ENCODE measurements at regions not wholly inside any gene's neighbourhood (a gene's known extent, or its start where the extent isn't known, plus 50 kb on each side); places are given as distances from the start of the nearest gene placed in this dataset.

DNA sequence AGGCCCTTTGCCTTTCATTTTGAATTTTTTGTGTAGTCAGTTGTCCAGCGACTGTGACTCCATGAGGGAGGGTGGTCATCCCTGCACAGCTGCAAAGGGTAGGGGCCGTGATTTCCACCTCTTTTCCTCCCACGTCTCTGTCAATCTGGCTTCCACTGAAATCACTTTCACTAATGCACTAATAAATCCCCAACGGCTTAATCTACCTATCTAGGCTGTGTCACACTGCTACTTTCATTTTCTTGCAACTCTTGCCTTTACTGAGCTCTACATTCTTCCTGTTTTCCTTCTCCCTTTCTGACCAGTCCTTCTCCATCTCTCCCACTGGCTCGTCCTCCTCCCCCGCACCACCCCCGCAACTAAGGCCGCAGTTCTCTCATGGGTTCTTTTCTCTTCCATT is 212.3 kb upstream of the FOXN3 start:
- no peak for DNase-seq (ENCODE audit: low read depth in 2 of 2)

DNA sequence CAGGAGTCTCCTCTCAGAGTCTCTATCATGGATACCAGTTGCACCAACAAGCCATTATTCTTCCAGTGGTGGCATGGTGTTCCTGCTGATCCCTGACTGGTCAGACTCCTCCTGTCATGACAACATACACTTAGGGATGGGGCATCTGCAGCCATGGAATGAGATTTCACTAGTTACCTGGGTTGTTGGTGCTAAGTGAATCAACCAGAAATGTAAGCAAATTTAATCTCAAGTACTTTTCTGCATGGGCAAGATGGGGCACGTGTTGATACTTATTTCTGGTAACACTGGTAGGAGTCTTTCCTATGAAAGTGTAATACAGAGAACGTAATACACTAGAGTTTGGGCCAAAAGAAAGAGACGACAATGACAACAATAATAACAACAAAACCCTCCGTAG is 211.5 kb upstream of the FOXN3 start:
- no peak for DNase-seq (ENCODE audit: low read depth in 2 of 2)

DNA sequence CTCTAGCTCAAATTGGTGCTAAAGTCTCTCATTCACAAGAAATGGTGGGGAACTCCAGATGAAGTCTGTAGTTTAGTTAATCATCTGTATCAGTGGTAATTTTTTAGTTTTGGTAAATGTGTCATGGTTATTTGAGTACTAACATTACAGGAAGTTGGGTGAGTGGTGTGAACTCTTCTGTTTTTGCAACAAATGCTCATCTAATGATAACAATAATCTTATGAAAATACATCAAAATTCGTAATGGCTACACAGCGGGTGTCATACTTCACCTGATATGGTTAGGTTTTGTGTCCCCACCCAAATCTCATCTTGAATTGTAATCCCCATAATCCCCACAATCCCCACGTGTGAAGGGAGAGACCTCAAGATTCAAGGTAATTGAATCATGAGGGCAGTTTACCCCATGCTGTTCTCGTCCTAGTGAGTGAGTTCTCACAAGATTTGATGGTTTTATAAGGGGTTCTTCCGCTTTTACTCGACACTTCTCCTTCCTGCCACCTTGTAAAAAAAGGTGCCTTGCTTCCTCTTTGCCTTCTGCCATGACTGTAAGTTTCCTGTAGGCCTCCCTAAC is 209.3 kb upstream of the FOXN3 start:
- no peak for DNase-seq (ENCODE audit: low read depth in 2 of 2)

DNA sequence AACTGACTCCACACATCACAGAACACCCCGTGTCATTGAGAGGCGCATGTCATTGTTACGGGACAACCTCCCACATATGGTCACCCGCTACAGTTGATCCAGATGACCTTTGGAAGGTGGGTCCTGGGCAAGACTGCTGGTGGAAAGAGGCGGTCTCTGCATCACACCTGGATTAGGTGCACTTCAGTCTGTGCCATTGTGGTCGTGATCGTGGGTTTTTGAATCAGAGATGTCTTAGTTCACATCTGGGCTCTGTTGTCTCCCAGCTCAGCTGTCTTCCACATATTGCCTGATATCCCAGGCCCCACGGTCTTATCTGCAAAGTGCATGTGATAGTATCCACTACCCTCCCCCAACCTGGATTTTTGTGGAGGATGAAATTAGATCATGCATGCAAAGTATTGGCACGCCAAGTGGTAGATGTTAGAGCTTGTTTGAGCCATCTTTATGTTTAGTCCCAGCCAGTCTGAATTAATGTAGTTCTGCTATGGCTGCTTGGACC is 208.7 kb upstream of the FOXN3 start:
- DNase-seq (ENCODE audit: low read depth in 2 of 2) = no peak

DNA sequence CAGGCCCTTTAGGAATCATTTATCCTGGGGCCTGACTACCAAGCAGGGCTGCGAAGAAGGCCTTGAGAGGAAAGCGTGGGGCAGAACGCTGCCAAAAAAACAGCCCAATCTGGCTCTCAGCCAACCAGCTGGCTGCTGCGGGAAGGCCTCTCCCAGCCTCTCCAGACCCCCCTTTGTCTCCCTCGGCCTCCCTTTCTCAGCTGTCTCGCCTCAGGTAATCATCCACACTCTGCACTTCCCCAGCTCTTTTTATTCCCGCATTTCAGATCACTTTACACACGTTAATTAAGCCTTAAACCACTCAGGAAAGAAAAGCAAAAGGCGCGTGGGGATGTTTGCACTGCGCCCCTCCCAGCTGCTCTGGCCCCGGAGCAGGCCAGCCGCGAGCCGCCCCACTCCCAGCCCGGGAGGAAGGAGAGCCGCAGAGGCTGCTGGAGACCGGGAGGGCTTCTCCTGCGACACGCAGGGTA is 208.2 kb upstream of the FOXN3 start:
- DNase-seq (ENCODE audit: low read depth in 2 of 2) = no peak

DNA sequence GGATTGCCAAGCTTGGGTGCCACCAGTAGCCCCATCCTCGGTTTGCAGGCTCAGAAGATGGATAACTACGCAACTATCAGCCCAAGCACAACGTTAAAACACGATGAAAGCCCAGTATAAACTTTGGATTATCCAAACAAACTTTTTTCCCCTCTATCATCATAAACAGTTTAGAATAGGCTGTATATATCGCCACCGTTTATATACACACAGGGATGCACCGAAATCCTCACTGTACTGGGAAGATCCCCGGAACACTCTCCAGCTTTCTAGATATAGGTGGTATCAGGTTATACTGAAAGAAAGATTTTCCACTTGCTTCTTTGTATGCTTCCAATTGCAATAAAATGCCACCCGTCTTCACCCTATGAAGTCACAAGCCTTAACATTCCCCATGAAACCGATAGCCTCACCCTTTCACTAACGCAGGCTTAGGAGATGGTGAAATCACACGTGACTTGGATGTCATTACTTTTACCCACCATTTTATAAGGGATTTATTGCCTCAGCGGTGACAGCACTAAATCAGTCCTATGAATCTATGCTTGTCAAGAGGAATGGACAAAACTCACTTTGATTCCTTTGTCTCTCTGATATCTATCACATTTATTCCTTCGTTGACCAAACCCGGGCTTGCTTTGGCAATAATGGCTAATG is 207.6 kb upstream of the FOXN3 start:
- no peak for DNase-seq (ENCODE audit: low read depth in 2 of 2)

DNA sequence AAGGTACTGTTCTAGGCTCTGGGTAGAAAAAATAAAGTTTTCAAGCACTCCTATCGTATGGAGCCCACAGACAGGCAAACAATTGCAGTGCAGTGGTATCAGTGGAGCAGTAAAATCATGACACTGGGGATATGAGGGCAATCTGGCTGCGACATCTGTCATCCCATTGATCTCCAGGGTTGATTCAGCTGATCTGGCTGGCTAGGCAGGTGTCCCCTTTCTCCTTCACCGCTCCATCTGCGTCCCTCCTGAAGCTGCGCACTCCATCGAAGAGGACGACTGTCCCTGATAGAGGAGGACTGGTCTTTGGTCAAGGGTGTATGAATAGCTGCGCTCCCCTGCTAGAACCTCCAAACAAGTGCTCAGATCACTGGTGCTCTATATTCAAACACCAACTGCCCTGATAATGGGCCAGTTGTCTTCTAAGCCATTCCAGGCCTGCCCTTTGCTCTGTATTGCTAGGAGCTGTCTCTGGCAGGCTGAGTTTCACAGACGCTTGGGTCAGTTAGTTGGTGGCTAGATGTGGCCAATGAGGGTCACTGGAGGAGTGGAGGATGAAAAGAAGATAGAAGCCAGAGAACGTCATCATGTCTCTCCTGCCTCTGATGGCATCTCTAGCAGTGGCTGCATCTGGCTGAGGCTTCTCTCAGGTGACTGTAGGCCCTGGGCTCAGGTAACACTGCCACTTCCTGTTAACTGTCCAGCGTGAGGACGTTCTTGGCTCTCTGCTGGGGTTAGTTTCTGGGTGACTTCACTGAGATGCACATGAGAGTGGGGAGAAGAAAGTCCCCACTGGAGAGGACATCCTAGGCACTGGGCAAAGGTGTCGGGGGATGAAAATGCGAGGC is 205.0 kb upstream of the FOXN3 start:
- DNase-seq (ENCODE audit: low read depth in 2 of 2) = no peak

DNA sequence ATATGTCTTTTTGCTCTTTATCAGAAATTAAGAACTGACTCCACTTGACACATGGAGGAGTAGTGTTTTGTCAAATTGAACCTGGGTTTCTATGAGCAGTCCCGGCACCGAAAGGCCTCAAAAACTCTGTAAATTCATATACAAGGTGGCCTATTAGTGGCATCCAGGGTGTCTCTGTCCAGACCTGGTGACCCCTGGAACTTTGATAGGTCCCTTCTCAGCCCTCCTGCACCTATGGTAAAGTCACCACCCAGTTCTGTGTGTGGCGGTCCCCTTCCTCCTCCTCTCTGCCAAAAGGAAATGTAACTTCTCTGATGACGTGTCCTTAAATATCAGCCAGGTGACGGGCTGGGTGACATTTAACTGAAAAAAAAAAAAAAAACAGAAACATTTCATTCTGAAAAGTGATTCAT is 204.0 kb upstream of the FOXN3 start:
- DNase-seq (ENCODE audit: low read depth in 2 of 2) = peak in 1 of 2 donors; percentile 27

DNA sequence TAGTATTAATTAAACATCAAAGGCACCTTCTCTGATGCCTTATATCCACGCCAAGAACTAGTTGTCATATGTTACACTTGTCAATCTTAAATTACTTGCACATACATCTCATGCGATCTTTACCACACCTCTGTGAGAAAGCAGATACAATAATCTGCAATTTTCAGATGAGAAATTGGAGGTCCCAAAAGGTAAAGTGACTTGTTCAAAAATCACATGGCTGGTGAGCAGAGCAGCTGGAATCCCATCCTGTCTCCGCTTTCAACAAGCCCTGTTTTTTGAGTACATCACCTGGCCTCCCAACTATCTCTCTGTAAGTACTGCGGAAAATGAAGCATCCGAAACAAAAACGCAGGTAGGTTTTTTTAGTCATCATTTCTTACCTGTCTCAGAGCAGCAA is 203.4 kb upstream of the FOXN3 start:
- DNase-seq (ENCODE audit: low read depth in 2 of 2) = no peak

DNA sequence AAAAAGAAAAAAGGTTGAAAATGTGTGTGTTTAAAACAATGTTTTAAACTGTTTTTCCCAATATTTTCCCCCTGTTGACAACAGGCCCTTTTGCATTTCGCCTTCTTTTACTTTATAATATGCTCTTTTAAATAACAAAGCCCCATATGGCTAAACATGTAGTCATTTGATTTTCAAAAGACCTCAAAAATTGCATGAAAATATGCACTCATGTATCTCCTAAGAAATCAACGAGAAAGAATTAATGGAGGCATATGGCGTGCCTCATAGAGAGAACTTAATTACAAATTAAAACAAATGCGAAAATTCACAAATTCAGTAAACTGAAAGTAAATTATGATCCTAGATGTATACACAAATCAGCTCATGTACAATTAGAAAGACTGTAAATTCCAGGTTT is 202.6 kb upstream of the FOXN3 start:
- DNase-seq (ENCODE audit: low read depth in 2 of 2) = no peak

DNA sequence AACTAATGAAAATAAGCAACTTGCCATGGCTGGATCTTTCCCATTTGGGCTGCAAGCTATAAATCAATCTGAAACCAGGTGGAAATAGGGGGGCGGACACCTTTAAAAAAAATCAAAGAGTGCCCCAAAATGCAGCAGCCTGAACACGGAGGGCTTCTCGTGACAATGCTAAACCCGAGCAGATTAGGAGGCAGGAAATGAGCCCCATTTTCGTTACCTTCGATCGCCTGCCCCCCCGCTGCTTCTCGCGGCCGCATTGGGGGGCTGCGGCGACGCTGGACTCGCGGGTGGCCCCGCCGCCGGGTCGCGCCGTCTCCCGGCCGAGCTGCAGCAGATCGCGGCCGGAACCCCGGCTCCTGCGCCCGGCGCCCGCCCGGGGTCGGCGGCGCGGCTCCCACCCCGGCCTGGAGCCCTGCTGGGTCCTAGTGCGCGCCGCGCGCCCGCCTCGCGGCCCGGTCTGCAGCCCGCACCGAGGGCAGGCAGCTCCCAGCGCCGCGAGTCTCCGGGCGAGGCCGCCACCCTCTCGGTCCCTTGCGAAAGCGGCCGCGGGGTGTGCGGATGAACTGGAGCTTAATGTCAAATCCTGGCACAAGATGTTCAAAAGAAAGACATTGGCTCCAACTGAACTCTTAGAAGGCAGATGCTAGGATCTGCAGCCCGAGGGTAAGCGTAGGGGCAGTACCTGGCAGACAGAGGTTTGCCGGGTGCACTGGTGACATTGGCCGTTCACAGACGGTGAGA is 201.9 kb upstream of the FOXN3 start:
- DNase-seq (ENCODE audit: low read depth in 2 of 2) = peak in 1 of 2 donors; percentile 37

DNA sequence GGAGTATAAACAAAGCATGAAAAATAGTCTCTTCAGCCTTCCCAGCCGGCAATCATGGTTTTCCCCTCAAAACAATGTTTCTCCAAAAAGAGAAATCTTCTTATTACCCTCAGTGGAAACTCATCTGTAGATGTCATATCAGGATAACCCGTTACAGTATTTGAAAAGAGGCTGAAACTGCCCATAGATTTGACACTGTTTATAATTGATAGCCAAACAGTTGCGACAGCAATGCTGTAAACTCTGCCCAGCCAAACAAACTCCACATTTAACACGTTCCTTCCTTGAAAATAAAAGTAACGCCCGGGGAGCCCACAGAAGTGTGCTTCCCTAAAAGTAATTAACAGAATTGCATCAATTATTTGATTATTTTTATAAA is 201.3 kb upstream of the FOXN3 start:
- DNase-seq (ENCODE audit: low read depth in 2 of 2) = no peak

DNA sequence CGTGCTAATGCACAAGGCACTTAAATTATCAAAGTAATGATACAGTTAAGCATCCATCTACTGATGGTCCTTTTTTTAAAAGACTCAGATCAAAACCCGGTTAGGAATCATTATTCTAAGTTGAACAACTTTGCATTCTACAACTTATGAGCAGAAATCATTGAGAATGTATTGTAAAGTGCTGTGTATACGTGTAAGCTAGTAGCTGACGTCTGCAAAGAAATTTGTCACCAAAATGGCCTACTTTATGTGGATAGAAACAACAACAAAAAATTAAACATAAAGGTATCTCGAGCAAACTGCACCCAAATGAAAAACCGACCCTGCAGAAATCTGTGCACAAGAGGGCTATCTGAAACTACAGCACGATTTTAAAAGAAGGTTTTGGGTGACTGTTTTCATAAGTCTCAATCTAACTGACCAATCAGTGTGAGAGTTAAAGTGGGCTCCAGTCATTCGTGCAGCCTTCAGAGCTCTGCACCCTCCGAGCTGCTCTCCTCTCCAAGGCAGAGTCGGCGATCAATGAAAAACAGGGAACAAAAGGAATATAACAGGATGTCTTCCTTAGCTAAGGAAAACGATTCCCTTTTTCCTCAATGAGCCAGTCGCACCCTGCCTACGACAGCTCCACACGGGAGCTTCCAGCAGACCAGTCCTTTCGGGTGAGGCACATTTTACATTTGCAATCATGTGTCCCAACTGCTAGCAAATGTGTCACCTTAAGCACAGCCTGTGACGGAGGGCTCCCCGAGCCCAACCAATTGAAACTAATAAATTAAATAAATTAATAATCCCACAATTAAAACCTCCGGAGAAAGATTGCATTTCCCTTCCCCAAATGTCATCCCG is 200.7 kb upstream of the FOXN3 start:
- DNase-seq (ENCODE audit: low read depth in 2 of 2) = no peak

DNA sequence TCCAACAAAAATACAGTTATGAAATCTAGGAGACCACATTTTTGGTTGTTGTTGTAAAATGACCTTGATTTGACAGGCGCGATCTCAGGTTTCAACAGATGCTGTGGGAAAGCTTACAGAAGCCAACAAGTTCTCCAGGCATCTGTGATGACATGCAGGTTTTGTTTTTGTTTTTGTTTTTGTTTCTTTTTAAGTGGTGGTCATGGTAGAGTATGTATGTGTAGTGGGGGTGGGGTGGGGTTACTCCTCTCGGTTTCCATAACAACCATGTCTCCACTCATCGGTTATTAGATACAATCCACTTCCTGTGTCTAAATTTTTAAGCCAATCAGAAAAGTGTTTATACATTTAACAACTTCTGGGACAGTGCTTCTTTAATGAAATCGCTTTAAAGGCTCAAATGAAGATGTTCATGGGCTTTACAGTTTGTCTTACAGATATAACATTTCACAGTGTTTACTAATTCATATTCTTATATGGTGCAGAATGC is 199.9 kb upstream of the FOXN3 start:
- DNase-seq (ENCODE audit: low read depth in 2 of 2) = no peak

DNA sequence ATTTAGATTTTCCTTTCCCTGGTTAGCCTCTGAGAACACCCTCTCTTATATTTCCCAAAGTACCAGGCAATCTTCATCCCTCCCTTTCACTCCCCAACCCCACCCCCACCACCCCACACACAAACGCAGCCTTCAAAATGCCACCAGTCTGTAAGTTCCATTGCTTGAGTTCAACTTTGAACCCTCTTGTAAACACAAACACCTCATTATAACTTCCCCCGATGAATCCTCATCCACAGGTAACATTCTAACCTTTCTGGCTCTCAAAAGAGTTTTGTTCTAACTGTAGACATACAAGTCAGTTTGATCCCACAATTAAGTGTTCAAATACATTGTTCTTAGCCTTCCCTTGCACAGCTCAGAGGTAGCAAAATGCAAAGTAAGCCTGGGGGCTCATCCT is 199.4 kb upstream of the FOXN3 start:
- no peak for DNase-seq (ENCODE audit: low read depth in 2 of 2)

DNA sequence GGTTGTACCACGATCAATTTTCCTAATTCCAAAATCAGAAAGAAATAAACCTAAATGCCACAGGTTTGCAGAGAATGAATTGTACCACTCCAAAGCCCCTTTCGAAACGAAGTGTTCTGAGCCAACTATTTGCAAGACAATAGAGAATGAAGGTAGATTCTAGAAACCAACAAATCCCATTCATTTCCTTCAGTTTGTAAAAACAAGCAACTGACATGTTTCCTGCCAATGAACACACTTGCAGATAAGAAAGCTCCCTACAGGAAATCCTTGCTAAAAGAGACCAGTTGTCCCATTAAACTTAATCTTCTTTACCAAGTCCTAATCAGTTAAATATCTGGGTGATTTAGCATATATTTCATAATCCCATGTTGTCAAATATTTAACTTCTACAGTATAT is 198.4 kb upstream of the FOXN3 start:
- DNase-seq (ENCODE audit: low read depth in 2 of 2) = no peak

DNA sequence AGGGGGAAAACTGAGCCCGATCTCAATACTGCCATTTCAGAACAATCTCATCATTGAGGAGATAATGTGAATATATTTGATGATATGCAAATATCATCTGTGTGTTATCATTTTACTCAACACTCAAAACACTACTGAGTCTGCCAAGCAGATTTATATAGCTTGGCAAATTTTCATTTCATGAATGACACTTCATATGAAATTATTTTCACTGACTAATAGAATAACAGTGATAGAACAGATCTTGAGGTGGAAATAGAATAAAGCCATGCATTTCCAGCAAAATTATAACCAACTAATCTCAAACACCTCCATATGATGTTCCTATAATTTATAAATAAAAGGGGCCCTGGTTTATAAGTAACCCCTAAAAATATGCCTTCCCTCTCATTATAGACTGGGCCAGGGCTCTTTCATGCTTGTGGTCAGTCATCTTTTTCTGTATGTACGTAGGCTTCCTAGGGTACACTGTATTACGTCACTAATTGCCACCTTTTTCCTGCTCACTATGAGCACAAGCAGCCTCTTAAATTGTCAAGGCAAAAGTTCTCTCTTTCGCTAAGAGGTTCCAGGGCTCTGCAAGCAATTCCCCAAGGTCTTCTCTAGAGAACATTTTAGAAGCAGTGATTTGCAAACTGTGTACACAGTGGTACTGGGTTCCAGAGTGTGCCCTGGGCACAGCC is 197.1 kb upstream of the FOXN3 start:
- no peak for DNase-seq (ENCODE audit: low read depth in 2 of 2)

DNA sequence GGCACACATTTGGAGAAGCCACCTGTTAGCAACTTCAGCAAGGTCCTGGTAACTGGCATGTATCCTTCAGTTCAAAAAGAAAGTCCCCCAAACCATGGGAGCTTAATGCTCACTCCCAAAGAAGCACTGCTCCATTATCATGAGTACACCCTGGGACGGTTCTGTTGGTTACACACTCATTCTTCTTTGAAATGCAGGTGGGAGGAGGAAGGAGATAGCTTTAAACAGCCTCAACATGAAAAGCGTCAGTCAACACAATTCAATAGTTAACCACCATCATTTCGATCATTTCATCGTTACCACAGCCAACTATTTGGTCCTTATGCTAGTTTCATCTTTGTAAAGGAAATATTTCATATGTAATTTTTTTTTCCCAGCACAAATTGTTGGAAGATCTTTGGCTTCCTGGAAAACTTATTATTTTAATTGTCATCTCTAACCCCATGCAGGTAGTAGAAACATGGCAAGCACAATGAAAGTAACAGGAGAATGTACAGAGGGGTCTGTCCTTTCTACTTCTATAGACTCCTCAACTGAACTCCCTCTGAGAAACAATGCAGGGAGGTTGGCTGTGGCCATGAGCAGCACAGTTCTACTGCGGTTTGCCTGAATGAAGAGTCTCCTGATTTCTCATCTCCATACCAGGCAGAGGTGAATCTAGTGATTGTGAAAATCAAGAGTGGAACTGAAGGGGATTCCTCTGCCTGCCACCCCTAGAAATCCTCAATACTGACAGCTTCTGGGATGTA is 196.4 kb upstream of the FOXN3 start:
- DNase-seq (ENCODE audit: low read depth in 2 of 2) = no peak

DNA sequence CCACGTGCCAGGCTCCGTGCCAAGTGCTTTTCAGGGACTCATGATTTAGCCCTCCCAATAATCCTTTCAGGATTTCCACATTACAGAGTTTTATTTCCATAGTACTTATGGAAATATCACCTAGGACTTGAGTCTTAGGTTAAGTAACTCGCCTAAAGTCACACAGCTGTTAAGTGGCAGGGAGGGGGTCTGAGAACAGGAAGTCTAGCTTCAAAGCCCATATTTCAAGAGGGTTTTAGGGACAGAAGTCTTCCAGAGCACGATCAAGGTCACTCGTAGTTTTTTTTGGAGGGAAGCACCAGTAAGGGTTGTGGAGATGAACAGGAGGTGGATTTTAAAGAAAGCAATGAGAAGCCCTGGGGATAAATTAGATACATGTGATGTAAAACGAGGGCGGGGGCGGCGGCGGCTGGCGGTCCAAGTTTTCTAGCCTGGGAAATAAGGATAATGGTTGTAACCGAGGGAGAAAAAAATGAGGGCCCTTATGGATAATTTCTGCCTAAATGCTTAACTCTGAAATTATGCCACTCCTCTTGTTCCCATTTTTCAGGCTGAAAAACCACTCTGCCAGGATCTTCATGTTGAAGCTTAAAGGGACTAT is 192.6 kb upstream of the FOXN3 start:
- DNase-seq (ENCODE audit: low read depth in 2 of 2) = no peak
